COLO668 (cell line): ENCODE measurements at regions not wholly inside any gene's neighbourhood (a gene's known extent, or its start where the extent isn't known, plus 50 kb on each side); places are given as distances from the start of the nearest gene placed in this dataset.

Experiments
- DNase-seq: peaks from one replicate; lab custom pipeline; 2025; ENCODE audit not compliant: unreplicated experiment; lab: John Stamatoyannopoulos, UW

GRCh38 chr20:20939006-20939405 lies 167.2 kb downstream of the LINC00237 start:
- DNase-seq = no peak

DNA sequence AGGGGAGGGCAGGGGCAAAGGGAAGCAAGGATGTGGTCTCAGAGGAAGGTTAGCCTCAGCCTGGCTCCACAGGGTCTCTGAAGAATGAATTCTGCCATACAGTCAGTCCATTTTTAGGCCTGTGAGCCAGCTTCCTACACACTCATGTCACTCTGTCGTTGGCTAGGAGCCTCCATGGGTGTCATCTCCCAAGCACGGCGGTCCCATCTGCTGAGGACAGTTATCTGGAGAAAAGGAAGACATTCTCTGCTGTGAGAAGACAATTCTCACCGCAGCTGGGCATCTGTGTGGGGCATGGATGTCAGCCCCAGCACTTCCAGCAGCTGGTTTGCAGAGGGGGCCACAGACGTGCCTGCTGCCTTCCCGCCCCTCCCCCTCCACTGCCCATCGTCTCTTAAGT lies 167.6 kb downstream of the LINC00237 start:
- no peak for DNase-seq

DNA sequence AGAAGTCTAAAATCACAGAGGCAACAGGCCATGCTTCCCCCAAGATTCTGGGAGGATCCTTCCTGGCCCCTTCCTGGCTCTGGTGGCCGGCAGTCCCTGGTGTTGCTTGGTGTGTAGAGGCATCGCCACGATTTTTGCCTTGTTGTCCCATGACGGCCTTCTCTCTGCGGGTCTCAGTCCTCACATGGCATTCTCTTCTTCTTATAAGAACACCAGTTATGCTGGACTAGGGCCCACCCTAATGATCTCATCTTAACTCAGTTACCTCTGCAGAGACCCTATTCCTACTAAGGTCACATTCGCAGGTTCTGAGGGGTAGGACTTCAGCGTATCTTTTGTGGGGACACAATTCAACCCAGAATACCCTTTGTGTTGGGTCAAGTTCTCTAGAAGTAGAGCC lies 168.0 kb downstream of the LINC00237 start:
- no peak for DNase-seq

- no peak for DNase-seq
Measured at GRCh38 chr20:20933142-20933958, 172.8 kb downstream of the LINC00237 start.

GRCh38 chr20:20932156-20932555 lies 174.0 kb downstream of the LINC00237 start:
- no peak for DNase-seq

DNA sequence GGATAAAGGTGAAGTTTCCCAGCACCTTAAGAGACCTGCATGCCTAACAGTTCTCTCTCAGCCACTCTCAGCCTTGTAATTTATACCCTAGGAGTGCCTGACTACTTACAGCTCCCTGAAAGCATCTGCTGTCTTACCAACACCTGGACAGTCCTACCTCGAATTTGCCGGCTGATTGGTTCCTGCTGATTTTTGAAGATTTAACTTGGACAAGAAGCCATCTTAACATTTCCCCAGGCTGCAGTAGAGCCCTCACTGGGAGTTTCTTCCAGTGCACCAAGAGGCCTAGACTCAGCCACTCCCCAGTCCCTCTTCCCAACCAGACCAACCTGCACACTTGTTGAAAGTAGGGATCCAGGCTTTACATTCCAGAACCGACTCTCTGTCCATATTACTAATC lies 174.5 kb downstream of the LINC00237 start:
- DNase-seq = no peak

DNA sequence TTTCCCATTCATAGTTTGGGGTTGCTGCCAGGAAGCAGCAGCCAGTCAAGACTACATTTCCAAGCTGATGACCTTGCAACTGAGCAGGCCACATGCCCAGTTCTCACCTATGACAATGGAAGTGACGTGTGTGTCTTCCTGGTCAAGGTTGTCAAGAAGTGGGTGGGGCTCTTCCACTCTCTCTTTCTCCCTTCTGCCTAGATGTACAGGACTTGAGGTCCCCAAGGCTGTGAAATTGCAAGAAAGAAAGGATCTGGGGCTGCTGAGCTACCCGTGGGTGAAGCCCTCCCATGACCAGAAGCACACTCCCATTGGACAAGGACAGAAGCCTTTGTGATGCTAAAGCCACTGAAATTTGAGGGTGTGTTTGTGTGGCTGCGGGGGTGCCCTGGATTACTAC lies 175.1 kb downstream of the LINC00237 start:
- DNase-seq = no peak

GRCh38 chr20:20930500-20930899 lies 175.7 kb downstream of the LINC00237 start:
- DNase-seq = no peak

DNA sequence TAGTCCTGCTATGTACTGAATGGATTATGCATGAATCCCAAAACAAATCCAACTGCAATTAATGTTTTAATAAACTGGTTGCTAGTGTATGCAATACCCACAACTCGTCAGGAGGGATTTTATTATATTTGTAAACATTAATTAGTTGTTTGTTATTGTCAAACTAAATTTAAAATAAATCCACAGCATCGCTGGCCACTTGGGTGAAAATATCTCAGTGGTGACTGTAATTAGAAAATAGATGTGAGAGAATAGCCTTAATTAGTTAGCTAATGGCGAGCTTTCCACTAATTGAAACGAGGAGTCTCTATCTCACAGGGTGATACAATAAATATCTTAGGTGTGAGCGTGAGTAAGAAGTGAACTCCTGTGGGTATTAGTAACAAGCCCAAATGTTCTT lies 176.8 kb downstream of the LINC00237 start:
- DNase-seq = no peak

- DNase-seq = no peak
Measured at GRCh38 chr20:20926222-20926905, 179.8 kb downstream of the LINC00237 start.

DNA sequence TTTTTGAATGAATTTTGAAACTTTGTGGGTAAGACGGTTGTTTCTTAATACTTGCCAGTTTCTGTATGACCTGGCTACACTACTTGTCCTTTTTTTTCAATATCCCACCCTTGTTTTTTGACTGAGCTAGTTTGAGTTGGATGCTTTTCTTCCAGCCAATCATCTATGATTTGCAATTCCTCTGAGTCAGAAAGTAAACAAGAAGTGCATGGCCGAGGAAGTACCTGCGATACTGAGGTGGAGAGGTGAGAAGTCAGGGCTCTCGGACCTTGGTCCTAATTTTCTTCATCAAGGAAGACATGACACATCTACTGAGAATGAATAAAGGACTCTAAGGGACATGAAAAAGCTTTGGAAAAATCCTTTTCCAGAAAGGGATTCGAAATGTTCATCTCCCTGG lies 185.7 kb downstream of the LINC00237 start:
- DNase-seq = no peak

DNA sequence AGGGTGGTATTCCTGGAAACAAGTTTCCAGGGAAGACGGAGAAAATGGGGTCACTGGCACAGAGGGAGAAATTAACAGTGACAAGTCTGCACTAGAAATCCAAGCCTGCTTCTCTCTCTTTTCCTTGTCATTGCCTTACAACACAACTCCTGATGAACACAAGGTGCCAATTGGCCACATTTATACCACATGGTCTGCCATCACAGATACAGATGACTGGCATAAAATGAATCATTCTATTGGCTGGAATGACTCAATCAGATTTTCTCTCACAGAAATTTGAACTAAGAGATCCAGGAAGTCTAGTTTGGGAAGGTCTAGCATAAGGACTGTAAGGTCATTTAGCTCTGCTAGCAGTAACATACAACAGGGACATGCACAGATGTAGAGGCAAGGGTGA lies 190.3 kb downstream of the LINC00237 start:
- DNase-seq = no peak

DNA sequence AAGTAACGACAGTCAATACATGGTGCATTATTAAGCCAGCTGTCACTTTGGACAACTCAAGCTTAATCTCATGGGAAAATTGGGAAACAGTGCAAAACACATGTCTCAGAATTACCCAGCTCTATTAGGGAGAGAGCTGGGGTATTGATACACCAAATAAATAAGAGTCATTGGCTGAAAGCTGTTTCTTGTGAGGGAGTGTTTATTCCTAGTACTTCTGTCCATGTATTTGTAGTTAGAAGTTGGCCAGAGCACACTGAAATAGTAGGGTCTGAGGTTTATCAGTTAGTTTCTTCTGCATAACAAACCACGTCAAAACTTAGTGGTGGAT lies 192.0 kb upstream of the RALGAPA2 start:
- DNase-seq = no peak

- no peak for DNase-seq
Measured at GRCh38 chr20:20903773-20904500, 191.5 kb upstream of the RALGAPA2 start.

- no peak for DNase-seq
Measured at GRCh38 chr20:20897922-20898321, 185.5 kb upstream of the RALGAPA2 start.

DNA sequence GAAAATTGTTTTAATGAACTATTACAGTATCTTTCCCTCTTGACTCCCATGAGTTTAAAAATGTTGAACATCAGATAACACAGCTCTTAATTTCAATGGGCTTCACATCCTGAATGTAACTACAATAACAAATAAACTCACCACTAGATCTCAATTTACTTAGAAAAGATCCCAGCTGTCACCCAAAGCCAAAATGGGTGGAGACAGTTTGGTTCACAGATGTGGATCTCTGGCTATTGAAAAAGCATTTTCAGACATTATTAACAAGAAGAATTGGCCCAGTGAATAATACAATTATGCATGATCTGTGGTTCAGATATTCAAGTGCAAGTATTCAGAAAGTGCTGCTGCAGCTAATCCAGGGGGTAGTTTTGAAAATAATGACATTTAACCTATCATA lies 184.7 kb upstream of the RALGAPA2 start:
- no peak for DNase-seq

GRCh38 chr20:20896606-20897005 lies 184.2 kb upstream of the RALGAPA2 start:
- DNase-seq = no peak

DNA sequence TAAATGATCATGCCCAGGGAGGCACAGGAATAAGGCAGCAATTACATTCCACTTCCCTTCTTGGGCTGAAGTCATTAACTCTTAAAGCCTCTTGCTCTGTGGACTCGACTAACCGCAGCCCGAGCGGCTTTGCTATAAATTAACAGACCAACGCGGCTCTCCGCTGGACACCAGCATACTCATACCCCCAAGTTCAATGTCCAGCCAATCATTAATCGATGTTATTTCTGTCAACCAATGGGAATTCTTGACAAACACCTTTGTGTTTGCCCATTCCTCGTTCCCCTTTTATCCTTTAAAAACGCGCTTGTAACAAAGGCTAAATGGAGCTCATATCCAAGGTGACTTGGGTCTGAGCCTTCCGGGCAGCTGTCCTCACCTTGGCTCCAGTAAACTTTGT lies 183.1 kb upstream of the RALGAPA2 start:
- DNase-seq = no peak

DNA sequence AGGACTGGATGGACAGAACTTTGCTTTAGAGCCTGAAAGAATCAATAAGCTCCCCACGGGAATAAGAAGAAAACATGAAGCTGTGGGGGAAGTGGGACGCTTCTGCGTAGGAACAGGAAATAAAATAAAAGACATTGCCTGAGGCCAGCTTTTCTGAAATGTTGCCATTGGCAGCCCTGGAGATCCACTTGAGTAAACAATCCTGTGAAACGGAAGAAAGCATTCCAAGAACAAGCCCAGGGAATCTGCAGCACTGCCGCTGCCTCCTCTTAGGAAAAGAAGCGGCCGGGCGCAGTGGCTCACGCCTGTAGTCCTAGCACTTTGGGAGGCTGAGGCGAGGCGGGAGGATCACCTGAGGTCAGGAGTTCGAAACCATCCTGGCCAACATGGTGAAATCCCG lies 182.3 kb upstream of the RALGAPA2 start:
- DNase-seq = no peak

DNA sequence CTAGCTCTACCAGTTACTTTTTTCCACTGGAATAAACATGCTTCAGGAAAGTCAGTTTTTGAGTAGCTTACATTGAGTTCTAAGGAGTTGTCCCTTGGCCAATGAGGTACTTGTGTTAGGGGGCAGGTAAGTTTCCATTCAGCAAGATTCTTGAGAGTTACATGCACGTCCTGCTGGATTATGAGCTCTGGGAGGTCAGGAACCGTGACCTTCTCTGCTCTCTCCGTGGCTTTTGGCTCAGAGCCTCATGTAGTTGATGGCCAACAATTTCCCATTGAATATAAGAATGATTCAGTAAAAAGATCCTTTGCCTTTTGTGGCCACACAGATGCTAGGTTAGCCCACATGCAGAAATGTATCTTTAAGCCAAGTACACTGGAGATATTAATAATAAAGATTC lies 181.8 kb upstream of the RALGAPA2 start:
- DNase-seq = no peak

GRCh38 chr20:20892328-20892727 lies 179.9 kb upstream of the RALGAPA2 start:
- no peak for DNase-seq

DNA sequence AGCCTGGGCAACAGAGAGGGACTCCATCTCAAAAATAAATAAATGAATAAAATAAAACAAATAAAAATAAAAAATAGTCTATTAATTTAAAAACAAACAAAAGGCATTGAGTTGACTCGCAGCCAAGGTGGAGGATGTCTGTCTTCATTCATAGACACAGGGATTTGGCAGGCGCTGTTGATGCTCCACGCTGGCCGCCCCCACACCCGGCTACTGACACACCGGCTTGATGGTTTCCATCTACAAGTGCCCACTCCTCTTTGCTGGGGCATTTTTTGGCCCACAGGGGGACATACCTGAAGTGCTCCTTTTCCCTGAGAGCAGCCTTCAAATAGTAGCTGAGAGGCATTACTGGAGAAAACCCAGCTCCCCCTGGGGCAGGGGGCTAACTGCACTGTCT lies 178.3 kb upstream of the RALGAPA2 start:
- DNase-seq = no peak
